ENCODE measurements at regions not wholly inside any gene's neighbourhood (a gene's known extent, or its start where the extent isn't known, plus 50 kb on each side); places are given as distances from the start of the nearest gene placed in this dataset.

GRCh38 chr3:106817706-106818105 is 559.5 kb upstream of the CCDC54 start:
- no peak overlapping the region for H3K4me3 ChIP-seq
- in situ Hi-C loops (cut with MboI; ENCODE audit: low pct_ligation_motif_present in 1 of 4, low pct_unique_long_range_greater_than_20kb in 1 of 4, low sequenced_read_pairs in 3 of 4): no loop called here
- no peaks in the 10 kb centered on the region for H3K9me3 ChIP-seq
- H3K36me3 ChIP-seq: no peaks in the 10 kb centered on the region
- WGBS, 2 donors (ENCODE audit: low coverage in 1 of 2): 68 to 82% methylated on average over 4 to 5 of the region's 5 CpGs
- H3K27me3 ChIP-seq: no peaks in the 10 kb centered on the region
- no peak overlapping the region for H3K27ac ChIP-seq
- H3K4me1 ChIP-seq: no peaks in the 10 kb centered on the region
- DNase-seq: no peak
- intact Hi-C loops (cut with DNase I; ENCODE audit: low total_unique reads): no loop called here
- no peak for TF ChIP-seq POLR2A (IDR thresholded peaks at IDR 0.05)
- no peak for TF ChIP-seq CTCF (IDR thresholded peaks at IDR 0.05)
- TF ChIP-seq POLR2AphosphoS5 (IDR thresholded peaks at IDR 0.05): no peak
- no peak for TF ChIP-seq EP300 (IDR thresholded peaks at IDR 0.05; ENCODE audit: low read depth)

- H3K36me3 ChIP-seq: no peaks in the 10 kb centered on the region
- in situ Hi-C loops (cut with MboI; ENCODE audit: low pct_ligation_motif_present in 1 of 4, low pct_unique_long_range_greater_than_20kb in 1 of 4, low sequenced_read_pairs in 3 of 4) (no loop called here), intact Hi-C loops (cut with DNase I; ENCODE audit: low total_unique reads) (no loop called here)
- no peaks in the 10 kb centered on the region for H3K4me1 ChIP-seq
- TF ChIP-seq EP300 (IDR thresholded peaks at IDR 0.05; ENCODE audit: low read depth) (no peak), POLR2AphosphoS5 (IDR thresholded peaks at IDR 0.05) (no peak), CTCF (IDR thresholded peaks at IDR 0.05) (no peak), POLR2A (IDR thresholded peaks at IDR 0.05) (no peak)
- no peaks in the 10 kb centered on the region for H3K9me3 ChIP-seq
- DNase-seq: no peak
- H3K27me3 ChIP-seq: no peaks in the 10 kb centered on the region
- H3K27ac ChIP-seq: no peak overlapping the region
- no peak overlapping the region for H3K4me3 ChIP-seq
- 63 to 67% methylated on average over 1 of the region's 1 CpG for whole genome bisulfite sequencing, 2 donors (ENCODE audit: low coverage in 1 of 2)
Observed at GRCh38 chr3:106819440-106819839, 557.8 kb upstream of the CCDC54 start.

- H3K27me3 ChIP-seq: no peaks in the 10 kb centered on the region
- DNase-seq: no peak
- in situ Hi-C loops (cut with MboI; ENCODE audit: low pct_ligation_motif_present in 1 of 4, low pct_unique_long_range_greater_than_20kb in 1 of 4, low sequenced_read_pairs in 3 of 4) (no loop called here), intact Hi-C loops (cut with DNase I; ENCODE audit: low total_unique reads) (no loop called here)
- no peaks in the 10 kb centered on the region for H3K36me3 ChIP-seq
- H3K27ac ChIP-seq: no peak overlapping the region
- TF ChIP-seq POLR2A (IDR thresholded peaks at IDR 0.05): no peak
- no peak for TF ChIP-seq POLR2AphosphoS5 (IDR thresholded peaks at IDR 0.05)
- TF ChIP-seq CTCF (IDR thresholded peaks at IDR 0.05): no peak
- no peak for TF ChIP-seq EP300 (IDR thresholded peaks at IDR 0.05; ENCODE audit: low read depth)
- 88 to 94% methylated on average over 7 to 19 of the region's 19 CpGs for WGBS, 2 donors (ENCODE audit: low coverage in 1 of 2)
- H3K4me1 ChIP-seq: peaks cover 0 to 2% (median 0%) of the 10 kb centered on the region in 4 donors
- H3K4me3 ChIP-seq: no peak overlapping the region
- H3K9me3 ChIP-seq: no peaks in the 10 kb centered on the region
Observed at GRCh38 chr3:106820726-106821362, 556.4 kb upstream of the CCDC54 start.

GRCh38 chr3:106821801-106822200 is 555.4 kb upstream of the CCDC54 start:
- in situ Hi-C loops (cut with MboI; ENCODE audit: low pct_ligation_motif_present in 1 of 4, low pct_unique_long_range_greater_than_20kb in 1 of 4, low sequenced_read_pairs in 3 of 4) (no loop called here), intact Hi-C loops (cut with DNase I; ENCODE audit: low total_unique reads) (no loop called here)
- H3K27me3 ChIP-seq: no peaks in the 10 kb centered on the region
- no peak for DNase-seq
- 67 to 75% methylated on average over 1 to 5 of the region's 7 CpGs for WGBS, 2 donors (ENCODE audit: low coverage in 1 of 2)
- TF ChIP-seq EP300 (IDR thresholded peaks at IDR 0.05; ENCODE audit: low read depth) (no peak), POLR2AphosphoS5 (IDR thresholded peaks at IDR 0.05) (no peak), CTCF (IDR thresholded peaks at IDR 0.05) (no peak), POLR2A (IDR thresholded peaks at IDR 0.05) (no peak)
- H3K4me3 ChIP-seq: no peak overlapping the region
- H3K27ac ChIP-seq: no peak overlapping the region
- no peaks in the 10 kb centered on the region for H3K9me3 ChIP-seq
- H3K4me1 ChIP-seq: peaks cover 0 to 5% (median 0%) of the 10 kb centered on the region in 4 donors
- no peaks in the 10 kb centered on the region for H3K36me3 ChIP-seq

Data from transverse colon (tissue), 4 donors.